Endothelial cell of umbilical vein (primary cell): ENCODE measurements at regions not wholly inside any gene's neighbourhood (a gene's known extent, or its start where the extent isn't known, plus 50 kb on each side); places are given as distances from the start of the nearest gene placed in this dataset.

Experiments
- BruUV-seq: library from RNA; stranded (reverse); fragments of 400-500 nt; replicated peaks from 2 replicates; lab custom pipeline; 2021; lab: Mats Ljungman, UMichigan
- CTCF ChIA-PET: fragments of 300-600, 350-600 bp; sonication (Branson Sonifier 250); formaldehyde crosslinking; loops from one replicate; lab custom pipeline; 2021; ENCODE audit warnings: antibody characterized with exemption, inconsistent platforms; lab: Charles Lee
- POLR2A ChIA-PET: fragments of 300-600, 350-600 bp; sonication (Branson Sonifier 250); formaldehyde crosslinking; loops from one replicate; lab custom pipeline; 2021; ENCODE audit warnings: antibody characterized with exemption, inconsistent platforms; lab: Charles Lee
- DNase-seq: peaks from one replicate; pipeline ENCODE4 v3.0.0-alpha.2; 2011; ENCODE audit warnings: low read depth, low spot score
- FAIRE-seq: peaks from 2 replicates; lab custom pipeline; 2011; peaks lifted over from hg19 to GRCh38; lab: Jason Lieb, UNC
- H2AFZ ChIP-seq: 2 replicates; pipeline ENCODE4 v1.6.0; 2012; ENCODE audit warnings: low read depth, low read length, control low read depth, inconsistent platforms
- H3K27ac ChIP-seq: 2 replicates; pipeline ENCODE4 v1.5.1; 2011; ENCODE audit warnings: low read depth, mild to moderate bottlenecking, control low read depth, low read length, moderate library complexity; ENCODE audit not compliant: insufficient read depth
- H3K27me3 ChIP-seq, 2 experiments: 2 replicates each; pipeline versions ENCODE4 v1.6.0 to v1.6.1; 2011; ENCODE audit warnings: low read length in 2 of 2, mixed read lengths in 1 of 2; ENCODE audit not compliant: control insufficient read depth in 2 of 2, insufficient read depth in 2 of 2
- H3K36me3 ChIP-seq, 2 experiments: 2 replicates in 1 of 2; 3 replicates in 1 of 2; pipeline ENCODE4 v1.5.1; 2011; ENCODE audit warnings: low read length in 2 of 2, mild to moderate bottlenecking in 1 of 2, moderate library complexity in 1 of 2; ENCODE audit not compliant: control insufficient read depth in 2 of 2, insufficient read depth in 2 of 2; ENCODE audit errors: extremely low read depth in 1 of 2
- H3K4me1 ChIP-seq: 3 replicates; pipeline ENCODE4 v1.5.1; 2011; ENCODE audit warnings: mild to moderate bottlenecking, low read length; ENCODE audit not compliant: control insufficient read depth, insufficient read depth; ENCODE audit errors: extremely low read depth
- H3K4me2 ChIP-seq: 2 replicates; pipeline ENCODE4 v1.6.1; 2011; ENCODE audit warnings: low read length, control low read depth, mixed read lengths; ENCODE audit not compliant: insufficient read depth
- H3K4me3 ChIP-seq, 3 experiments: fragments of 200-600 bp in 1 of 3; sonication (generic), shearing (Covaris generic) in 1 of 3; replicated peaks in 1 of 3; 2 replicates each; pipeline ENCODE4 v1.5.1; 2011 to 2016; ENCODE audit warnings: control low read depth in 3 of 3, low read length in 3 of 3, mild to moderate bottlenecking in 2 of 3, inconsistent platforms in 1 of 3, low read depth in 1 of 3, moderate library complexity in 1 of 3; ENCODE audit not compliant: insufficient read depth in 1 of 3
- H3K79me2 ChIP-seq: 2 replicates; pipeline ENCODE4 v1.6.0; 2012; ENCODE audit warnings: low read length, inconsistent platforms; ENCODE audit not compliant: control insufficient read depth, insufficient read depth
- H3K9ac ChIP-seq: replicated peaks from 2 replicates; pipeline ENCODE3; 2011; ENCODE audit warnings: low read length, control low read depth; ENCODE audit not compliant: insufficient read depth; ENCODE audit errors: extremely low read depth
- H3K9me1 ChIP-seq: replicated peaks from 3 replicates; pipeline ENCODE4 v1.6.0; 2011; ENCODE audit warnings: mild to moderate bottlenecking, low read length; ENCODE audit not compliant: control insufficient read depth, insufficient read depth; ENCODE audit errors: extremely low read depth
- H3K9me3 ChIP-seq: replicated peaks from 2 replicates; pipeline ENCODE4 v1.5.1; 2012; ENCODE audit warnings: low read length, inconsistent platforms; ENCODE audit not compliant: control insufficient read depth, insufficient read depth
- H4K20me1 ChIP-seq: replicated peaks from 2 replicates; pipeline ENCODE3; 2011; ENCODE audit warnings: mild to moderate bottlenecking, low read length; ENCODE audit not compliant: control insufficient read depth, insufficient read depth; ENCODE audit errors: extremely low read depth
- EZH2 ChIP-seq: IDR thresholded peaks from 2 replicates; pipeline ENCODE4 v1.6.1; 2012; ENCODE audit warnings: borderline replicate concordance, low read depth, mild to moderate bottlenecking, moderate library complexity, low read length, inconsistent platforms; ENCODE audit not compliant: severe bottlenecking
- FOS ChIP-seq: IDR thresholded peaks from 2 replicates; pipeline ENCODE4 v1.6.1; 2011; ENCODE audit warnings: mild to moderate bottlenecking, low read length, moderate library complexity, borderline replicate concordance; ENCODE audit not compliant: insufficient read depth
- GATA2 ChIP-seq: IDR thresholded peaks from 2 replicates; pipeline ENCODE4 v1.7.0; 2011; ENCODE audit warnings: low read depth, mild to moderate bottlenecking, moderate library complexity, mixed read lengths, low read length; ENCODE audit not compliant: insufficient read length, insufficient read depth
- JUN ChIP-seq: IDR thresholded peaks from 2 replicates; pipeline ENCODE4 v1.6.1; 2011; ENCODE audit warnings: borderline replicate concordance, low read depth; ENCODE audit not compliant: insufficient read length, insufficient read depth
- MYC ChIP-seq: IDR thresholded peaks from one replicate; pipeline ENCODE4 v1.6.1; 2011; ENCODE audit warnings: mild to moderate bottlenecking, low read depth, low read length
- POLR2A ChIP-seq: IDR thresholded peaks from 2 replicates; pipeline ENCODE4 v1.6.1; 2012; ENCODE audit warnings: low read depth, mild to moderate bottlenecking, control low read depth, low read length
- POLR2AphosphoS5 ChIP-seq: IDR thresholded peaks from 2 replicates; pipeline ENCODE4 v1.6.1; 2012; ENCODE audit warnings: low read depth, mild to moderate bottlenecking, control low read depth, low read length, moderate library complexity; ENCODE audit not compliant: insufficient read depth
- dilution Hi-C: fragments of 300-500 bp; cut with MboI; formaldehyde crosslinking; loops from one replicate; pipeline ENCODE4 v1.15.0; 2019; ENCODE audit warnings: low sequenced_read_pairs; ENCODE audit not compliant: extremely low pct_ligation_motif_present
- intact Hi-C: fragments of 100-400 bp; cut with micrococcal nuclease; formaldehyde crosslinking; loops from one replicate; pipeline ENCODE4 v1.10.0; 2022
- TF ChIP-seq, protein P1 (sequence below): IDR thresholded peaks from 2 replicates; pipeline ENCODE4 v1.6.1; 2011; ENCODE audit not compliant: insufficient read depth, insufficient read length
- TF ChIP-seq, protein P2 (sequence below), 2 donors: IDR thresholded peaks; 1 replicate in 1 of 2; 2 replicates in 1 of 2; pipeline ENCODE4 v1.5.1; 2011; ENCODE audit warnings: low read length in 2 of 2, mild to moderate bottlenecking in 2 of 2, moderate library complexity in 2 of 2, control low read depth in 1 of 2, inconsistent platforms in 1 of 2, low read depth in 1 of 2; ENCODE audit not compliant: insufficient read depth in 1 of 2; ENCODE audit errors: extremely low read depth in 1 of 2

DNA sequence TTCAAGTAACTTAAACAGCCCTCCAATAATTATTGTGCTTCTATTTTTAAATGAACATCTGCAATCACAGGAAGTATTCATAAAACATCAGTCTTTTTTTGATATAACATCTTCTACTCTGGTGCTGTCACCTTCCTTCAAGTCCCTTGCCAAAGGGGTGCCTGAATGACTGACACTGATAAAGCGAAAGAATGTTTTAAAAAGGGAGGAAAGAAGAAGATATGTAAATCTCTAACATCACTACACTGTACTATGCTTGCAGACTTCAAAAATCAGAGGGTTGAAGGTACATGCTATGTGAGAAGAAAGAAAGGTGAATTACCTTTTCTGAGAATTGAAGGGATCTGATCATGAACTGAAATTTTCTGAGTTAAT is 253.7 kb downstream of the ZPLD1 start:
- H3K27ac ChIP-seq = no peak overlapping the region
- no peaks in the 10 kb centered on the region for H3K4me1 ChIP-seq
- H3K9ac ChIP-seq = no peak overlapping the region
- no TSS peak for BruUV-seq
- no peaks in the 10 kb centered on the region for H3K9me3 ChIP-seq
- no peaks in the 10 kb centered on the region for H3K9me1 ChIP-seq
- CTCF ChIA-PET = no interaction called here
- H3K27me3 ChIP-seq = no peaks in the 10 kb centered on the region
- intact Hi-C loops = no loop called here
- POLR2A ChIA-PET = no interaction called here
- no peaks in the 10 kb centered on the region for H4K20me1 ChIP-seq
- TF ChIP-seq, protein P1, sequence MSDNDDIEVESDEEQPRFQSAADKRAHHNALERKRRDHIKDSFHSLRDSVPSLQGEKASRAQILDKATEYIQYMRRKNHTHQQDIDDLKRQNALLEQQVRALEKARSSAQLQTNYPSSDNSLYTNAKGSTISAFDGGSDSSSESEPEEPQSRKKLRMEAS = no peak
- TF ChIP-seq JUN = no peak
- TF ChIP-seq POLR2AphosphoS5 = no peak
- TF ChIP-seq, protein P2, sequence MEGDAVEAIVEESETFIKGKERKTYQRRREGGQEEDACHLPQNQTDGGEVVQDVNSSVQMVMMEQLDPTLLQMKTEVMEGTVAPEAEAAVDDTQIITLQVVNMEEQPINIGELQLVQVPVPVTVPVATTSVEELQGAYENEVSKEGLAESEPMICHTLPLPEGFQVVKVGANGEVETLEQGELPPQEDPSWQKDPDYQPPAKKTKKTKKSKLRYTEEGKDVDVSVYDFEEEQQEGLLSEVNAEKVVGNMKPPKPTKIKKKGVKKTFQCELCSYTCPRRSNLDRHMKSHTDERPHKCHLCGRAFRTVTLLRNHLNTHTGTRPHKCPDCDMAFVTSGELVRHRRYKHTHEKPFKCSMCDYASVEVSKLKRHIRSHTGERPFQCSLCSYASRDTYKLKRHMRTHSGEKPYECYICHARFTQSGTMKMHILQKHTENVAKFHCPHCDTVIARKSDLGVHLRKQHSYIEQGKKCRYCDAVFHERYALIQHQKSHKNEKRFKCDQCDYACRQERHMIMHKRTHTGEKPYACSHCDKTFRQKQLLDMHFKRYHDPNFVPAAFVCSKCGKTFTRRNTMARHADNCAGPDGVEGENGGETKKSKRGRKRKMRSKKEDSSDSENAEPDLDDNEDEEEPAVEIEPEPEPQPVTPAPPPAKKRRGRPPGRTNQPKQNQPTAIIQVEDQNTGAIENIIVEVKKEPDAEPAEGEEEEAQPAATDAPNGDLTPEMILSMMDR (IDR thresholded peaks at IDR 0.05; ENCODE audit: extremely low read depth in 1 of 2, insufficient read depth in 1 of 2, low read depth in 1 of 2, low read length in 2 of 2) = no peak
- no peak for TF ChIP-seq GATA2
- TF ChIP-seq POLR2A = no peak
- no peak for TF ChIP-seq FOS
- no peak for TF ChIP-seq EZH2
- no peak for TF ChIP-seq MYC
- H3K79me2 ChIP-seq = no peaks in the 10 kb centered on the region
- DNase-seq (no peak), FAIRE-seq (no peak)
- no peak overlapping the region for H3K4me2 ChIP-seq
- no peak overlapping the region for H3K4me3 ChIP-seq
- H2AFZ ChIP-seq = no peak overlapping the region
- dilution Hi-C loops = no loop called here
- no peaks in the 10 kb centered on the region for H3K36me3 ChIP-seq
